ENCODE measurements at regions not wholly inside any gene's neighbourhood (a gene's known extent, or its start where the extent isn't known, plus 50 kb on each side); places are given as distances from the start of the nearest gene placed in this dataset.

DNA sequence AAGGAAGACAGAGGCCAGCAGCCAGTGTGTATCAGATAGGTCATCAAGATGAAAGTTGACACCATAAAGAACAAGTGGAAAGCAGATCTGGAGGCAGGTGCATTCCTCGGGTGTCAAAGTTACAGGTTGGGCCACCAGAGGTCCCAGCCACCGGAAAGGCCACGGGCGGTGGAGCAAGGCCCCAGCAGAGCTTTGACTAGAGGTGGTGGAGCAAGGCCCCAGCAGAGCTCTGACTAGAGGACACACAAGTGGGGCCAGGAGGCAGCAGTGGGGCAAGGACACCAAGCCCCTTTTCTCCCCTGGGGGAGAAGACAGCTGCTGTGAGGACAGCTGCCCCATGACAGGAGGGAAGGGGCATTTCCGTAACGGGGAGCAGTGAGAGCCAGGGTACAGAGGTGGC lies 115.1 kb downstream of the GYPC start:
- peak in 2 of 42 donors; percentile 4 to 24 for DNase-seq
- intact Hi-C loops (cut with DNase I): loop anchor here (10.0 kb wide), 1 partner anchor 1026 kb away; no protein-coding TSS in a partner anchor

DNA sequence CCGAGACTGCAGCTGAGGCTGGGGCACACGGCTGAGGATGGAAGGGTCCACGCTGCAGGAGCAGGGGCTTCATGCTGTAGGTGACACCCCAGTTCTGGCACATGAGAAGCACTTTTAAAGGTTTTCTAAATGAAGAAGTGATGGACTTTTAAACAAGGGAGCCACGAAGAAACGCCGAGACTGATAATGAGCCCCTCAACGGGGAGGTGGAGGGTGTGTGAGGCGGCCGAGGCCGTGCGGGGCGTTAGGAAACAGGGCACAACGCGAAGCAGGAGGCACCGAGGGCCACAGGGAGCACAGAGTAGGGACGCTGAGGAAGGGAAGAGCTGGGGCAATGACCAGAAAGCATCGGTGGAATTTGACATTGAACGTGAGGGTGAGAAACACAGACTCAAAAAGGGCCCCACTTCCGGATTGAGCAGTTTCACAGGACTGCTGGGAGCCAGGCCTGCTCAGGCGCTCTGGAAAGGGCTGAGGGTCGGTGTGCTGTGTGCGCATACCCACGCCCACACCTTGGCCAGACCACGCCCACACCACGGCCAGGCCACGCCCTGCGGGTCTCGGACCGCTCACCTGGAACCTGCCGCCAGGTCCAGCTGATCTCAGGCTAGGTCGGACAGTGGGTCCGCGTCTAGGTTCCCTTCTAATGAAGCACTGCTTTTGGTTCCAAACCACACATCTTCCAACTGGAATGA lies 115.7 kb downstream of the GYPC start:
- intact Hi-C loops (cut with DNase I): loop anchor here (10.0 kb wide), 1 partner anchor 1027 kb away; no protein-coding TSS in a partner anchor
- DNase-seq: peak in 1 of 42 donors; percentile 14

DNA sequence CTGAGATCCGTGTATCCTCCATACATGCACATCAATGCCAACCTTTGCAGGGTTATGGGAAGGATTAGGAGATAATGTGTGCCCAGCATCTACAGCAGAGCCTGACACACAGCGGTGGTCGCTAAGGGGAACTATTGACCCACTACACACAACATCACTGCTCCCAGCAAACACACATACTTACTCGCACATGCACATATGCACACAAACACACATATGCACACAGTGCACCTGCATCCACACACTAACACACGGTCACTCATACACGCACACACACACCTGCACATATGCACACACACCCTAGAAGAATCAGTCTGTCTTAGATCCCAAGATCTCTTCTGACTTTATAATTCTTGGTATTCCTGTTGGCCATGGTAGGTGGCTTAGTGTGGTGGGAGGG lies 118.3 kb downstream of the GYPC start:
- DNase-seq: no peak
- intact Hi-C loops (cut with DNase I): loop anchor here (10.0 kb wide), 1 partner anchor 1029 kb away; no protein-coding TSS in a partner anchor

- no peak for DNase-seq
- intact Hi-C loops (cut with DNase I): loop anchor here (10.0 kb wide), 1 partner anchor 1030 kb away; no protein-coding TSS in a partner anchor
Observed at GRCh38 chr2:126774761-126775160, 118.8 kb downstream of the GYPC start.

- peak in 2 of 42 donors; percentile 10 to 28 for DNase-seq
- intact Hi-C loops (cut with DNase I): loop anchor here (10.0 kb wide), 1 partner anchor 1031 kb away; no protein-coding TSS in a partner anchor
Observed at GRCh38 chr2:126775300-126775985, 119.5 kb downstream of the GYPC start.

DNA sequence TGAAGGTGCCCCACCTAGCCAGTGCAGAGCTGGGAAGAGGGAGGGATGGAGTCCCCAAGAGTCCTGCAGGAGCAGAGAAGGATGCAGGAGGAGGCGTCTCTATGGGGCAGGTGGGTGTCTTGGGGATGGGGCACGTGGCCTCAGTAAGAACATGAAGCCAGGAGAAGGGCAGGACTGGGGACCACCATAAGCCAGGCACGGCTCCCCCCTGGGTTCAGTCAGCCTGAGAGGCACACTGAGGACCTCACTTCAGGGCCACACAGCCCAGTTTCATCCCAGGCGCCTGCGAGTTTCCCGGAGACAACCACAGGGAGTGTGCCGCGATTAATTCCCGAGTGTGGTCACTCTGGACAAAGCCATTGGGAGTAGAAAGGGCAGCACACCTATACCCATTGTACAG lies 120.3 kb downstream of the GYPC start:
- intact Hi-C loops (cut with DNase I): loop anchor here (10.0 kb wide), 1 partner anchor 1031 kb away; no protein-coding TSS in a partner anchor

DNA sequence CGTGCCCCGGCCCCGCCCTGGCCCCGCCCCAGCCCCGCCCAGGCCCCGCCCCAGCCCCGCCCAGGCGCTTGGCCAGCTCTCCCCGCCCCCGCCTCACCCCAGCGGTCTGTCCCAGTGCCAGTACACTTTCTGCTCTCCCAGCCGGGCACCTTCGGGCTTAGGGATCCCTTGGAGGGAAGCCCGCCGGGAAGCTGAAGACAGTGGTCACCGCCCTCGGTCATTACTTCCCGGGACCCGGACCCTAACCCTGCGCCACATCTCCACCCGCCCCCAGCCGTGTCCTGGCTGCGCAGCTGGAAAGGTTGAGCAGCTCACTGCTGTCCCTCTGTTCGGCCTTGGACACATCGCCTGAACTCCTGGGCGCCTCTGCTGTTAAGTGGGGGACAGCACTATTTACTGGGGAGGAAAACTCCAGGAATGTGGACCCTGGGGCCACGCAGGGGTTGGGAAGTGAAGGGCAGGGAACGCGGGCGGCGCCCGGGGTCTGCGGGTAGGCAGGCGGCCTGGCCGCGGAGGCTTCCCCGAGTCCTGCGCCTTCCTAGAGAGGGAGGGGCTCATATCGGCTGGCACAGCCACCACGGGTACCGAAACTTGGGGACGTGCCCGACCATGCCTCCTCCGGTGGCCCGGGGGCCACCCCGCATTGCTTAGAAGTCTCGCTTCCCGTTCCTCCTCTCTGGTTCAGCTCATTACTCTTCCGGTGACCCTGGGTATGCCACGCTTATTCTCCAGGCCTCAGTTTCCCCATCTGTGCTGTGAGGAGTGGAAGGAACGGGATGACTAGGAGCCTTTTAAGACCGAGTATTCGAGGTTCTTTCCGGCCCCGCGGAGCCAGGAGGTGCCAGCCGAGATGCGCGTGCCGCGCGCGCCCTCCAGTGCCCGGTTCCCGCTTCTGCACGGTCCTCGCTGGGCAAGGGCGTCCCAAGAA lies 121.0 kb downstream of the GYPC start:
- intact Hi-C loops (cut with DNase I): loop anchor here (10.0 kb wide), 1 partner anchor 1032 kb away; no protein-coding TSS in a partner anchor
- DNase-seq: peak; percentile 60 to 96 (median 90)

More for the DNA sequence above, 120.3 kb downstream of the GYPC start:
- peak in 1 of 42 donors; percentile 12 for DNase-seq

DNA sequence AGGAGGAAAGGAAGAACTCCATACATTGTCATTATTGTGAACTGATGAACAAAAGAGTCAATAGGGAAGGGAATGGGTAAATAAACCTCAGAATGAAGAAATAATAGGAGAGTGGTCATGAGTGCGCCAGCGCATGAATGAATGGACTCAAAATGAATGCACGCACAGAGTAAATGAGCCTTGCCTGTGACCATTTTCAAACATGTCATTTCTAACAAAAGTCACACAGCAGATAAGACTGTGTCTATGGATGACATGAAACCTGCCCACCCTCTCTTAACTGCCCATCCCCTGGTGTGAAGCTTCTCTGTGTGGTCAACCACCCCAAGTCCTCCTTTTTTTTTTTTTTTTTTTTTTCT lies 121.1 kb upstream of the TEX51 start:
- intact Hi-C loops (cut with DNase I): loop anchor here (10.0 kb wide), 1 partner anchor 1033 kb away; no protein-coding TSS in a partner anchor

GRCh38 chr2:126778561-126779501 lies 119.9 kb upstream of the TEX51 start:
- DNase-seq: peak in 1 of 42 donors; percentile 28
- intact Hi-C loops (cut with DNase I): loop anchor here (10.0 kb wide), 1 partner anchor 1034 kb away; no protein-coding TSS in a partner anchor

More for the DNA sequence above, 121.1 kb upstream of the TEX51 start:
- DNase-seq: peak in 1 of 42 donors; percentile 5

DNA sequence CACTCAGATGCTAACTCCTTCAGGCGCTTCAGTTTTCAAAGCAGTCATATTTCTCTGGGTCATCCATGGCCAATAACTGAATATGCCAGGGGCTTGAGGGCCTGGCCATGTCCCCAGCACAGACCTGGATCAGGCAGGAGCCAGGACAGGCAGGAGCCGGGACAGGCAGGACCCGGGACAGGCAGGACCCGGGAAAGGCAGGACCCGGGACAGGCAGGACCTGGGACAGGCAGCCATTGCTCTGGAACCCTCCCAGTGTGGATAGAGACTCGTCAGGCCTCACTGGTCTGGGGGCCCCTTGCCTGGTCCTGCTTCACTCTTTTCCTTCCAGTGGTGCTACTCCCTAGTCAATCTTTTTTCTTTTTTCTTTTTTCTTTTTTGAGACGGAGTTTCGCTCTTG lies 117.5 kb upstream of the TEX51 start:
- intact Hi-C loops (cut with DNase I): no loop called here
- DNase-seq: no peak

GRCh38 chr2:126781806-126782205 lies 116.9 kb upstream of the TEX51 start:
- intact Hi-C loops (cut with DNase I): no loop called here
- DNase-seq: no peak

- DNase-seq: no peak
- intact Hi-C loops (cut with DNase I): no loop called here
Observed at GRCh38 chr2:126782648-126783047, 116.0 kb upstream of the TEX51 start.

GRCh38 chr2:126783341-126783740 lies 115.3 kb upstream of the TEX51 start:
- DNase-seq: no peak
- intact Hi-C loops (cut with DNase I): no loop called here

GRCh38 chr2:126784045-126784444 lies 114.6 kb upstream of the TEX51 start:
- intact Hi-C loops (cut with DNase I): no loop called here
- DNase-seq: no peak

GRCh38 chr2:126784621-126785020 lies 114.1 kb upstream of the TEX51 start:
- no peak for DNase-seq
- intact Hi-C loops (cut with DNase I): no loop called here

DNA sequence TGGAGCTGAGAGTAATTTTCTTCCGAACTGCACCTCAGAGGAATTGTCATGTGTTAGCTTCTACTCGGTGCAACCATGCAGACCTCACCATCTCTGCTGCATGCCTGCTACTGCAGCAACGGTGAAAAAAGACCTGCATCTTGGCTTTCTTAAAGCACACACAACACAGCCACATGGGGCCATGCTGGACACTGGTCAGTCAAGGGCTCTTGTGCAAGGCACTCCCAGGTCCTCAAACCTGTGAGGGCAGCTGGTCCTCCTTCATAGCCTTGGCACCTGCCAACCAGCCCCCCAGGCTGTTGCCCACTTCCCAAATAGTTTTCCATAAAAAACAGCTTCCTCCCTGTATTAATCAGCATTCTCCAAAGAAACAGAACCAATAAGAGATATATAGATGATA lies 113.5 kb upstream of the TEX51 start:
- intact Hi-C loops (cut with DNase I): no loop called here
- no peak for DNase-seq

DNA sequence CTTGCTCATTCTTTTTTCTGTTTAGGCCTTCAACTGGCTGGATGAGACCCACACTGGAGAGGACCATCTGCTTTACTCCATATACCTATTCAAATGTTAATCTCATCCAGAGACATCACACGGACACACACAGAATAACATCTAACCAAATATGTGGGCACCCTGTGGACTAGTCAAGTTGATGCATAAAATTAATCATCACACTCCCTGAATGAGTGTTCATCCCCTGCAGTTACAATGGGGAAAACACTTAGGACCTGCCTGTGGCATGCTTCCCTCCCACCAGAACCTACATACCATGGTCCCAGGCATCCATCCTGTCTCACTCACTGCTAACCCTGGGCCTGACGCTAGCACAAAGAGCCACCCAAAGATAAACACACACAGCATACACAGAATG lies 112.8 kb upstream of the TEX51 start:
- no peak for DNase-seq
- intact Hi-C loops (cut with DNase I): no loop called here

- intact Hi-C loops (cut with DNase I): no loop called here
- DNase-seq: peak in 1 of 42 donors; percentile 18
Observed at GRCh38 chr2:126786765-126787164, 111.9 kb upstream of the TEX51 start.
